ENCODE measurements at regions not wholly inside any gene's neighbourhood (a gene's known extent, or its start where the extent isn't known, plus 50 kb on each side); places are given as distances from the start of the nearest gene placed in this dataset.

DNA sequence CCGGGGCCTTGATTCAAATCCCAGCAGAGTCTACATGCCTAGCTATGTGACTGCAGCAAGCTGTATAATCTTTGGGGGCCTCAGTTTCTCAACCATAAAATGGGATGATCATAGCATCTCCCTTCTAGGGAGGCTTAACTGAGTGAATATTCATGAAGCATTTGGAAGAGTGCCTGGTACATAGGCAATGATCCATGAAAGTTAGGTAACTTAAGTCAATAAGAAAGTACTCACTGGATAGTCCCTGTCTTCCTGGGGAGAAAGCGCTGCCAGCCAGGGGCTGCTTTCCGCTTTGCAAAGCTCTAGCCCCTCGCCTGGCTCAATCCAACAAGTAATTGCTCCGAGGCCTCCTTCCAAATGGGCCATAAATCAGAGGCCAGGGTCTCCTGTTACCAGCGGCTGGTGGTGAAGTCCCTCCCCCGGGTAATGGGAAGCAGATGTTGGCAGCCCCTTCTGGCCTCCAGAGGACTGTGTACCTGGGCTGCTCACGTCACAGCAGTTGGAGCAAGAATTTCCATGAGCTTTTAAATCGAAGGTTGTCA is 521.9 kb upstream of the PROK2 start:
- no peak overlapping the region for H3K27ac Mint-ChIP-seq
- POLR2A ChIA-PET: no interaction called here

DNA sequence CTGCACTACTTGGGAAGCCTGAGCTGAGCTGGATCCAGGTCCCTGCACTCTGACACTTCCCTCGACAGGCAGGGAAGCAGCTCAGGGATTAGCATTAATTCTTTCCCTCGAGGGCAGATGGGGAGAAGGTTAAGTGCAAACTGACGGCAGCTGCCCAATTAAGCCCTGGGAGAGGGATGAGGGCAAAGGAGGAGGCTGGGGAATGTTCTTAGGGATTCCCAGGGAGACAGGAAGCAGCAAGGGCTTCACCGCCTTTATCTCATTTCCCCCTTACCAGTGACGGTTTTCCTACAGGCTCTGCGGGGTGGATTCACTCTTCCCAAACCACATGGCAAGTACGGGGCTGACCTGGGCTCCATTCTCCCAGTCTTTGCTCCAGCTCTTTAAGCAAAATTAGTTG is 519.0 kb upstream of the PROK2 start:
- no peaks in the 10 kb centered on the region for H3K9me3 Mint-ChIP-seq (ENCODE audit: low read depth)
- H3K4me1 Mint-ChIP-seq: no peaks in the 10 kb centered on the region
- POLR2A ChIA-PET: no interaction called here
- H3K27me3 Mint-ChIP-seq: no peaks in the 10 kb centered on the region
- no peak overlapping the region for H3K27ac Mint-ChIP-seq
- CTCF ChIA-PET: interaction anchor here (0.7 to 1.4 kb wide), 2 partner anchors 11 to 790 kb away, joined by 3 to 4 read pairs; no protein-coding TSS in a partner anchor
- DNase-seq (no peak), ATAC-seq (no peak)
- H3K4me3 Mint-ChIP-seq: no peak overlapping the region
- no peaks in the 10 kb centered on the region for H3K36me3 Mint-ChIP-seq (ENCODE audit: low read depth)
- intact Hi-C loops (cut with DNase I, micrococcal nuclease): no loop called here

More for the DNA sequence above, 521.9 kb upstream of the PROK2 start:
- Mint-ChIP-seq H3K4me3 (no peak overlapping the region), H3K27me3 (no peaks in the 10 kb centered on the region), H3K4me1 (peaks cover 19% of the 10 kb centered on the region), H3K9me3 (ENCODE audit: low read depth) (no peaks in the 10 kb centered on the region), H3K36me3 (ENCODE audit: low read depth) (no peaks in the 10 kb centered on the region)
- DNase-seq: no peak
- CTCF ChIA-PET: no interaction called here
- intact Hi-C loops (cut with DNase I, micrococcal nuclease): no loop called here
- no peak for ATAC-seq

- Mint-ChIP-seq H3K9me3 (ENCODE audit: low read depth) (no peaks in the 10 kb centered on the region), H3K27me3 (no peaks in the 10 kb centered on the region), H3K4me1 (no peaks in the 10 kb centered on the region), H3K27ac (no peak overlapping the region), H3K36me3 (ENCODE audit: low read depth) (no peaks in the 10 kb centered on the region), H3K4me3 (no peak overlapping the region)
- ATAC-seq: no peak
- ChIA-PET CTCF (interaction anchor here (1.1 kb wide), 1 partner anchor 12 kb away, joined by 4 read pairs; no protein-coding TSS in a partner anchor), POLR2A (no interaction called here)
- no peak for DNase-seq
- intact Hi-C loops (cut with DNase I, micrococcal nuclease): no loop called here
These were observed 516.8 kb upstream of the PROK2 start for GRCh38 chr3:72301779-72302178.

GRCh38 chr3:72300621-72301020 is 515.7 kb upstream of the PROK2 start:
- ATAC-seq: no peak
- no peaks in the 10 kb centered on the region for H3K4me1 Mint-ChIP-seq
- no peaks in the 10 kb centered on the region for H3K9me3 Mint-ChIP-seq (ENCODE audit: low read depth)
- ChIA-PET POLR2A (no interaction called here), CTCF (no interaction called here)
- no peak overlapping the region for H3K27ac Mint-ChIP-seq
- H3K27me3 Mint-ChIP-seq: no peaks in the 10 kb centered on the region
- intact Hi-C loops (cut with DNase I, micrococcal nuclease): no loop called here
- no peak for DNase-seq
- no peaks in the 10 kb centered on the region for H3K36me3 Mint-ChIP-seq (ENCODE audit: low read depth)
- H3K4me3 Mint-ChIP-seq: no peak overlapping the region

DNA sequence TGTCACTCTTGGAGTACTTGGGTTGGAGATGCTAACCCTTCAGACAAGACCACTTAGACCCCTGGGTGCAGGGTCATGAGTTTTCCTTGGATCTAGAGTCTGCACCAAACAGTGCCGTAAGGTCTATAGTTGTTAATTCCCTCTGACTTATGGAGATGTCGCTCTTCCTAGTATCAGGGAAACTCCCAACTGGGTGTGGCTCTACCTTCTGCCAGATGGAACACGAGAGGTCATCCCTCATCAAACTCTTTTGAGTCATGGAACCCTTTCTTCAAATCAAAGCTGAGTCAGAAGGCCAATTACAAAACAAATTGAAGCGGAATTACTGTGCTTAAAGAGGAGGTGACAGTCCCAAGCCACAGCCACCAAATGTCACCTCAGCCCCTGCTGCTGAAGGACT is 514.9 kb upstream of the PROK2 start:
- Mint-ChIP-seq H3K27me3 (no peaks in the 10 kb centered on the region), H3K4me1 (no peaks in the 10 kb centered on the region), H3K4me3 (no peak overlapping the region), H3K9me3 (ENCODE audit: low read depth) (no peaks in the 10 kb centered on the region), H3K36me3 (ENCODE audit: low read depth) (no peaks in the 10 kb centered on the region), H3K27ac (no peak overlapping the region)
- ChIA-PET POLR2A (no interaction called here), CTCF (no interaction called here)
- intact Hi-C loops (cut with DNase I, micrococcal nuclease): no loop called here
- no peak for DNase-seq
- ATAC-seq: no peak

GRCh38 chr3:72299321-72299802 is 514.4 kb upstream of the PROK2 start:
- DNase-seq: no peak
- H3K36me3 Mint-ChIP-seq (ENCODE audit: low read depth): no peaks in the 10 kb centered on the region
- no peaks in the 10 kb centered on the region for H3K4me1 Mint-ChIP-seq
- H3K4me3 Mint-ChIP-seq: no peak overlapping the region
- ChIA-PET POLR2A (no interaction called here), CTCF (no interaction called here)
- H3K9me3 Mint-ChIP-seq (ENCODE audit: low read depth): no peaks in the 10 kb centered on the region
- no peaks in the 10 kb centered on the region for H3K27me3 Mint-ChIP-seq
- no peak for ATAC-seq
- intact Hi-C loops (cut with DNase I, micrococcal nuclease): no loop called here
- no peak overlapping the region for H3K27ac Mint-ChIP-seq

DNA sequence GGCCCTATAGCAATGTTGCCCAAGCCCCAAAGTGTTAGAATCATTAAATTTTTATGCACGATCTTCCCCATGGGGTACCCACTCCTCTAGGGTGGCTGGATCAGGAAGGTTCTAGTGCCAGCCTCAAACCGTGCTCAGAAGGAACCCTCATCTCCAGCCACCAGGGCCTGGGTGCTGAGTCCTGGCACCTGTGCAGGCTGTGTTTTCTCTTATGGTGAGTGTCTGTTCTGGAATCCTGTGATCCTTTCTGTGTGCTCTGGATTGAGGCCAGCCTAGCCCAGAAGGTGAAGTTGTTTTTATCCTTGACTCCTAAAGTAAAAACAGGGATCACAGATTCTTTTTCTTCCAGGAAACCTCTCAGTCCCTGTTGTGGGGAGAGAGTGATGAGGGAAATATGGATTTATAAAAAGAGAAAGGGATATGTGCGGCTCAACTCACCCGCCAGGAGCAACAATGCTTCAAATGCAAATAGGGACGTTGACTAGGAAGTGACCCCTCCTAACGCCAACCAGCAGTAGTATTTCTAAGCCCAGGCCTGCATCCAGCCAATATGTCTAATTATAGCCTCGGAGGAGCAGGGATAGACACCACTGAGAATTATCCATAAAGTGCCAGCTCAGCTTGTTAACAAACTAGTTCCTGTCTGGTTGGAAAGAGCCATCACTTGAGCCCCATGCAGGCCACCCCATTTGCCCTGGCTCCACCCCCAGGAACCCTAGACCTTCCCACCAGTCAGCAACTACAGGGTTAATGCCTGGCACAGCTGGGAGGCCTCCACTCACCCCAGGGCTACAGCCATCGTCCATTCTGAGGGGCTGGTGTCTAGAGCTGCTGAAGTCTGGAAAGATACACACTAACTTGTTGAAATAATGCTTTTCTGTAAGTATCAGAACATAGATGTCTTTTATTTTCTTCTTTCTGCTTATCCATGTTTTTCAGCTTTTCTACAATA is 513.5 kb upstream of the PROK2 start:
- Mint-ChIP-seq H3K27me3 (no peaks in the 10 kb centered on the region), H3K4me3 (no peak overlapping the region), H3K36me3 (ENCODE audit: low read depth) (no peaks in the 10 kb centered on the region), H3K27ac (no peak overlapping the region), H3K9me3 (ENCODE audit: low read depth) (no peaks in the 10 kb centered on the region), H3K4me1 (no peaks in the 10 kb centered on the region)
- no peak for ATAC-seq
- CTCF ChIA-PET: no interaction called here
- POLR2A ChIA-PET: no interaction called here
- no peak for DNase-seq
- intact Hi-C loops (cut with DNase I, micrococcal nuclease): no loop called here

GRCh38 chr3:72297481-72297880 is 512.5 kb upstream of the PROK2 start:
- H3K9me3 Mint-ChIP-seq (ENCODE audit: low read depth): no peaks in the 10 kb centered on the region
- no peaks in the 10 kb centered on the region for H3K4me1 Mint-ChIP-seq
- no peak for DNase-seq
- H3K27me3 Mint-ChIP-seq: no peaks in the 10 kb centered on the region
- H3K4me3 Mint-ChIP-seq: no peak overlapping the region
- H3K36me3 Mint-ChIP-seq (ENCODE audit: low read depth): no peaks in the 10 kb centered on the region
- no peak for ATAC-seq
- POLR2A ChIA-PET: no interaction called here
- H3K27ac Mint-ChIP-seq: no peak overlapping the region
- CTCF ChIA-PET: no interaction called here
- intact Hi-C loops (cut with DNase I, micrococcal nuclease): no loop called here

DNA sequence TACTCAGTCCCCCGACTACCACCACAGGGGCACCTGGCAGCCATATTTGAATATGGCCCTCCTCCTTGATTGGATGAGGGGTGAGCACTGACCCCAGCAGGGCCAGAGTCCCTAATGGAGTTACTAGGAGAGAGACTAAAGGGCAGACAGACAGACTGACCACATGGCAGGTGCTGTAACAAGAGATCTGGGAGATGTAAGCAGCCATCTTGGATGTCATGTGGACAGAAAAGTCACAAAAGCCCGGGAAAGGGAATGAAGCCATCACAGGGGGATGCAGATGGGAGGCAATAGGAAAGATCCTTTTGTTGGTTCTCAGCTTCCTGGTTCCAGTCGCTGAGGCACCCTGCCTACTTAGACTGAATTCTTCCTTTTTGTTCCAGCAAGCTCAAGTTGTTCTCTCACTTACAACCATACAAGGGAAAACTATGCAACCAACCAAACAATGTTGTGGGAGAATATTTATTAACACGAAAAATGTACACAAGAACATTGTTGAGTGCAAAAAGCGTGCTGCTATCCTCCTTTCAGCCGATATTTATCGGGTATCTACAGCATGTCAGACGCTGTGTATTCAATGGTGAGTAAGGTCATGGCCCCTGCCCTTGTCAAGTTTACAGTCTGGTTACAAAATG is 511.6 kb upstream of the PROK2 start:
- H3K9me3 Mint-ChIP-seq (ENCODE audit: low read depth): no peaks in the 10 kb centered on the region
- POLR2A ChIA-PET: no interaction called here
- H3K27ac Mint-ChIP-seq: no peak overlapping the region
- ATAC-seq (no peak), DNase-seq (no peak)
- H3K4me3 Mint-ChIP-seq: no peak overlapping the region
- intact Hi-C loops (cut with DNase I, micrococcal nuclease): no loop called here
- no peaks in the 10 kb centered on the region for H3K36me3 Mint-ChIP-seq (ENCODE audit: low read depth)
- CTCF ChIA-PET: no interaction called here
- no peaks in the 10 kb centered on the region for H3K27me3 Mint-ChIP-seq
- no peaks in the 10 kb centered on the region for H3K4me1 Mint-ChIP-seq

DNA sequence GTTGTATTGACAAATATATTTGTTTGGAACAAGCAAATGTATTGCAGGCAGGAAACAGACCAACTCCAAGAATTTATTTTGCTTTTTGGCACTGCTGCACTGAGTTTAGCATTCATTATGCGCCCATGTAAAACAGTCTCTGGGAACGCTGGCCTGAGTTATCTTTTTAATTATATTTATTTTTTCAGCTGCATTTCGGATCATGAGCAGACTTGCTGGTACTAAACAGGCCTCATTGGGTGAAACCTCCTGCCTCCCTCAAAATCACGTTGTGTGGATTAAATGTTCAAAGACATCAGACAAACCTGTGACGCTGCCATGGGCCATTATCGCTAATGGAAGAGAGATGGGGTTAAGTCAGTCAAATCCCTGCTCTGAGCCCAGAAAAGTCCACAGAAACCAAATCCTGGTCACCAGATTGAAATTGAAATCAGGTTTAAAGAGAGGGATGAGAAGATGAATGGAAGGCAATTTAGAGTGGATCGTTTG is 511.1 kb upstream of the PROK2 start:
- H3K4me1 Mint-ChIP-seq: no peaks in the 10 kb centered on the region
- H3K27ac Mint-ChIP-seq: no peak overlapping the region
- CTCF ChIA-PET: no interaction called here

DNA sequence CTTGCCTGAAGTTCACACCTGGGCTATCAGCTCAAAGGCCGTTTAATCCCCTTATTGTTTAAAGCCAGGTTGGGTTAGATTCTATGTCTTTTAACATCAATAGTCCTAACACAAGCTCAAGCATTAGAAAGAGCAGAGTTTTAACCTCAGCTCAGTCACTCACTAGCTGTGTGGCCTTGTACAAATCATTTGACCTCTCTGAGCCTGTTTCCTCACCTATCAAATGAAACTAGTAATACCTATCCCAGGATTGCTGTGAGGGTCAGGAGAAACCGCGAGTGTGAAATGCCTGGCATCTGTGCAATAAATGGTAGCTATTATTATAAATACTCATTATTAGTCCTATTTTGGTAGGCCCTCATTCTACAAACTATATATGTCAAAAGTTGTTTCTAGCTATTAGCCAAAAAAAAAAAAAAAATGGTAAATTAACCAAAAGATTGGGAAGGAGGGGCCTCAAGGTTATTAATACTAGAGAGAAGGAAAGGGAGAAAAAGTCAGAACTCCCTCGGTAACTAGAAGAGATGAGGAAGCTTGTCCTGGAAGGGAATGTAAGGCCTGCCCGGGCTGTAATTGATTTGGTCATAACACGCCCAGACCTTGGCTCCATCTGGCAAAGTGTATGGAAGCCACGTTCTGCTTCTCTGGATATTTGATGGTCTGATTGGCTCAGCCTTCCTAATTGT is 510.5 kb upstream of the PROK2 start:
- CTCF ChIA-PET: interaction anchor here (0.7 to 1.1 kb wide), 2 partner anchors 20 to 111 kb away, joined by 3 read pairs; no protein-coding TSS in a partner anchor

More for the DNA sequence above, 511.1 kb upstream of the PROK2 start:
- H3K36me3 Mint-ChIP-seq (ENCODE audit: low read depth): no peaks in the 10 kb centered on the region
- H3K27me3 Mint-ChIP-seq: no peaks in the 10 kb centered on the region
- no peak for DNase-seq
- POLR2A ChIA-PET: no interaction called here
- intact Hi-C loops (cut with DNase I, micrococcal nuclease): no loop called here
- H3K4me3 Mint-ChIP-seq: no peak overlapping the region
- no peaks in the 10 kb centered on the region for H3K9me3 Mint-ChIP-seq (ENCODE audit: low read depth)
- ATAC-seq: no peak

More for the DNA sequence above, 510.5 kb upstream of the PROK2 start:
- intact Hi-C loops (cut with DNase I, micrococcal nuclease): no loop called here
- no peak for ATAC-seq
- Mint-ChIP-seq H3K27ac (no peak overlapping the region), H3K36me3 (ENCODE audit: low read depth) (no peaks in the 10 kb centered on the region), H3K27me3 (no peaks in the 10 kb centered on the region), H3K4me1 (no peaks in the 10 kb centered on the region), H3K9me3 (ENCODE audit: low read depth) (no peaks in the 10 kb centered on the region), H3K4me3 (no peak overlapping the region)
- no peak for DNase-seq
- POLR2A ChIA-PET: no interaction called here
